ENCODE measurements at regions not wholly inside any gene's neighbourhood (a gene's known extent, or its start where the extent isn't known, plus 50 kb on each side); places are given as distances from the start of the nearest gene placed in this dataset.

DNA sequence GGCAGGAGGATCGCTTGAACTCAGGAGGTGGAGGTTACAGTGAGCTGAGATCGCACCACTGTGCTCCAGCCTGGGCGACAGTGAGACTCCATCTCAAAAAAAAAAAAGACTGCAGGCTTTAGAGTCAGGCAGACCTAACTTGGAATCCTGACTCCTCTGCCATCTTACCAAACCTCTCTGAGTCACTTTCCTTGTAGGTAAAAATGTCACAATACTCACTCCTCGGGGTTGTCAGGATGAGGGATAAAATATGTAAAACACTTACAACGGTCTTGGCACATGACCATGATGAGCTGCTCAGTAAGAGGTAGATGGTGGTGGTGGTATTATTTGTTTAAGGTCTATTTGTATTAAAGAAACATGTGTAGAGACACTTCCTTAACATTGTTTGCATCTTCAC is 154.1 kb upstream of the PDE1C start:
- dilution Hi-C loops (cut with MboI; ENCODE audit: extremely low pct_ligation_motif_present, low sequenced_read_pairs) = no loop called here
- FAIRE-seq = no peak

DNA sequence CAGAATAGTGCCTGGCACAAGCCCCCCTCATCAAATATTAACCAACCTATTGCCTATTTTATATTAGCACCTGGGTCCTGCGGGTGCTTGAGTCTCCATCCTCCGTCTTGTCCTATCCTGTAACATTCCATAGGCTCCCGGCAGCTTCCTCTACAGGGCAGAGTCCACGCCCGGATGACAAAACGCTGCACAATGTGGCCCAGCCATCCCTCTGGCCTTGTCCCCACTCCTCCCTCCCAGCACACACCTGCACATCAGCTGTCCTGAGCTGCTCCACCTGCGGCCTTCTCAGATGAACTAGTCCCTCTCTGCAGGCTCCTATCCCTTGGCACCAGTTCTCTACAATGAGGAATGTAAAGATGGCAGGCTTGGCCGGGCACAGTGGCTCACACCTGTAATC is 153.5 kb upstream of the PDE1C start:
- no peaks in the 10 kb centered on the region for H3K27me3 ChIP-seq (ENCODE audit: control insufficient read depth, extremely low read depth, insufficient read depth, low read length)
- DNase-seq (ENCODE audit: low read depth, low spot score) = no peak
- no peak overlapping the region for H3K9ac ChIP-seq (ENCODE audit: control insufficient read depth, extremely low read depth, insufficient read depth, low read length)
- no peaks in the 10 kb centered on the region for H4K20me1 ChIP-seq (ENCODE audit: control insufficient read depth, extremely low read depth, insufficient read depth, low read length)
- H2AFZ ChIP-seq (ENCODE audit: control insufficient read depth, low read length) = no peak overlapping the region
- no peak for TF ChIP-seq EZH2 (IDR thresholded peaks at IDR 0.05; ENCODE audit: low read length)
- TF ChIP-seq, protein P1, sequence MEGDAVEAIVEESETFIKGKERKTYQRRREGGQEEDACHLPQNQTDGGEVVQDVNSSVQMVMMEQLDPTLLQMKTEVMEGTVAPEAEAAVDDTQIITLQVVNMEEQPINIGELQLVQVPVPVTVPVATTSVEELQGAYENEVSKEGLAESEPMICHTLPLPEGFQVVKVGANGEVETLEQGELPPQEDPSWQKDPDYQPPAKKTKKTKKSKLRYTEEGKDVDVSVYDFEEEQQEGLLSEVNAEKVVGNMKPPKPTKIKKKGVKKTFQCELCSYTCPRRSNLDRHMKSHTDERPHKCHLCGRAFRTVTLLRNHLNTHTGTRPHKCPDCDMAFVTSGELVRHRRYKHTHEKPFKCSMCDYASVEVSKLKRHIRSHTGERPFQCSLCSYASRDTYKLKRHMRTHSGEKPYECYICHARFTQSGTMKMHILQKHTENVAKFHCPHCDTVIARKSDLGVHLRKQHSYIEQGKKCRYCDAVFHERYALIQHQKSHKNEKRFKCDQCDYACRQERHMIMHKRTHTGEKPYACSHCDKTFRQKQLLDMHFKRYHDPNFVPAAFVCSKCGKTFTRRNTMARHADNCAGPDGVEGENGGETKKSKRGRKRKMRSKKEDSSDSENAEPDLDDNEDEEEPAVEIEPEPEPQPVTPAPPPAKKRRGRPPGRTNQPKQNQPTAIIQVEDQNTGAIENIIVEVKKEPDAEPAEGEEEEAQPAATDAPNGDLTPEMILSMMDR (optimal IDR thresholded peaks at IDR 0.05 in 1 of 3, IDR thresholded peaks at IDR 0.05 in 1 of 3, conservative IDR thresholded peaks at IDR 0.05 in 1 of 3; ENCODE audit: extremely low read depth in 1 of 3, insufficient read depth in 2 of 3, low read length in 3 of 3) = no peak
- no peaks in the 10 kb centered on the region for H3K4me1 ChIP-seq (ENCODE audit: control insufficient read depth, extremely low read depth, insufficient read depth, low read length)
- H3K9me3 ChIP-seq (ENCODE audit: control insufficient read depth, low read depth, low read length) = no peaks in the 10 kb centered on the region
- no peaks in the 10 kb centered on the region for H3K9me1 ChIP-seq (ENCODE audit: control insufficient read depth, extremely low read depth, insufficient read depth, low read length)
- no peak overlapping the region for H3K27ac ChIP-seq (ENCODE audit: control insufficient read depth, insufficient read depth, low read length)
- dilution Hi-C loops (cut with MboI; ENCODE audit: extremely low pct_ligation_motif_present, low sequenced_read_pairs) = no loop called here
- H3K36me3 ChIP-seq (ENCODE audit: control insufficient read depth in 2 of 2, extremely low read depth in 1 of 2, insufficient read depth in 2 of 2, low read length in 2 of 2) = no peaks in the 10 kb centered on the region
- H3K4me3 ChIP-seq (ENCODE audit: control insufficient read depth in 2 of 3, extremely low read depth in 1 of 3, insufficient read depth in 2 of 3, low read depth in 1 of 3, low read length in 3 of 3) = no peak overlapping the region
- no peak overlapping the region for H3K4me2 ChIP-seq (ENCODE audit: control insufficient read depth, extremely low read depth, insufficient read depth, low read depth, low read length)
- FAIRE-seq = no peak
- no peaks in the 10 kb centered on the region for H3K79me2 ChIP-seq (ENCODE audit: control insufficient read depth, insufficient read depth, low read length)

More for the DNA sequence above, 154.1 kb upstream of the PDE1C start:
- no peaks in the 10 kb centered on the region for H3K4me1 ChIP-seq (ENCODE audit: control insufficient read depth, extremely low read depth, insufficient read depth, low read length)
- no peak overlapping the region for H3K27ac ChIP-seq (ENCODE audit: control insufficient read depth, insufficient read depth, low read length)
- no peaks in the 10 kb centered on the region for H4K20me1 ChIP-seq (ENCODE audit: control insufficient read depth, extremely low read depth, insufficient read depth, low read length)
- no peak for DNase-seq (ENCODE audit: low read depth, low spot score)
- H3K4me3 ChIP-seq (ENCODE audit: control insufficient read depth in 2 of 3, extremely low read depth in 1 of 3, insufficient read depth in 2 of 3, low read depth in 1 of 3, low read length in 3 of 3) = no peak overlapping the region
- TF ChIP-seq EZH2 (IDR thresholded peaks at IDR 0.05; ENCODE audit: low read length) = no peak
- TF ChIP-seq, protein P1 (optimal IDR thresholded peaks at IDR 0.05 in 1 of 3, IDR thresholded peaks at IDR 0.05 in 1 of 3, conservative IDR thresholded peaks at IDR 0.05 in 1 of 3; ENCODE audit: extremely low read depth in 1 of 3, insufficient read depth in 2 of 3, low read length in 3 of 3) = no peak
- H3K27me3 ChIP-seq (ENCODE audit: control insufficient read depth, extremely low read depth, insufficient read depth, low read length) = no peaks in the 10 kb centered on the region
- no peak overlapping the region for H2AFZ ChIP-seq (ENCODE audit: control insufficient read depth, low read length)
- H3K4me2 ChIP-seq (ENCODE audit: control insufficient read depth, extremely low read depth, insufficient read depth, low read depth, low read length) = no peak overlapping the region
- H3K79me2 ChIP-seq (ENCODE audit: control insufficient read depth, insufficient read depth, low read length) = no peaks in the 10 kb centered on the region
- no peaks in the 10 kb centered on the region for H3K9me3 ChIP-seq (ENCODE audit: control insufficient read depth, low read depth, low read length)
- H3K9me1 ChIP-seq (ENCODE audit: control insufficient read depth, extremely low read depth, insufficient read depth, low read length) = no peaks in the 10 kb centered on the region
- no peak overlapping the region for H3K9ac ChIP-seq (ENCODE audit: control insufficient read depth, extremely low read depth, insufficient read depth, low read length)
- H3K36me3 ChIP-seq (ENCODE audit: control insufficient read depth in 2 of 2, extremely low read depth in 1 of 2, insufficient read depth in 2 of 2, low read length in 2 of 2) = no peaks in the 10 kb centered on the region
